ENCODE measurements at regions not wholly inside any gene's neighbourhood (a gene's known extent, or its start where the extent isn't known, plus 50 kb on each side); places are given as distances from the start of the nearest gene placed in this dataset.
"Not testable (repeated sequence)": the region's sequence is repeated elsewhere in the genome, so short reads cannot be mapped to it uniquely, and the experiment has no call there.

- ATAC-seq (no peak), DNase-seq (ENCODE audit: low spot score) (peak; percentile 33)
- intact Hi-C loops (cut with DNase I), result no loop called here
These were observed 67.1 kb upstream of the UNC5A start for GRCh38 chr5:176743136-176743861.

GRCh38 chr5:176743868-176744583 is 66.3 kb upstream of the UNC5A start:
- intact Hi-C loops (cut with DNase I), result no loop called here
- ATAC-seq, result no peak
- peak; percentile 36 for DNase-seq (ENCODE audit: low spot score)

- peak; percentile 19 for DNase-seq (ENCODE audit: low spot score)
- no peak for ATAC-seq
- intact Hi-C loops (cut with DNase I), result no loop called here
These were observed 65.8 kb upstream of the UNC5A start for GRCh38 chr5:176744584-176744965.

GRCh38 chr5:176747670-176748072 is 62.7 kb upstream of the UNC5A start:
- ATAC-seq (no peak), DNase-seq (ENCODE audit: low spot score) (peak; percentile 42)
- intact Hi-C loops (cut with DNase I), result no loop called here

GRCh38 chr5:176748073-176748966 is 62.0 kb upstream of the UNC5A start:
- no peak for ATAC-seq
- peak; percentile 50 for DNase-seq (ENCODE audit: low spot score)

GRCh38 chr5:176748967-176749935 is 61.1 kb upstream of the UNC5A start:
- peak; percentile 15 for DNase-seq (ENCODE audit: low spot score)
- intact Hi-C loops (cut with DNase I), result no loop called here

More at GRCh38 chr5:176748073-176748966, 62.0 kb upstream of the UNC5A start:
- intact Hi-C loops (cut with DNase I), result no loop called here

GRCh38 chr5:176750144-176750543 is 60.2 kb upstream of the UNC5A start:
- DNase-seq (ENCODE audit: low spot score) (peak; percentile 18), ATAC-seq (no peak)
- intact Hi-C loops (cut with DNase I), result no loop called here

More at GRCh38 chr5:176748967-176749935, 61.1 kb upstream of the UNC5A start:
- no peak for ATAC-seq

GRCh38 chr5:176754376-176754973 is 55.9 kb upstream of the UNC5A start:
- DNase-seq (ENCODE audit: low spot score), result no peak
- no peak for ATAC-seq
- intact Hi-C loops (cut with DNase I), result no loop called here

- intact Hi-C loops (cut with DNase I); ATAC-seq: not testable (repeated sequence)
- DNase-seq (ENCODE audit: low spot score), result peak; percentile 3
These were observed 54.8 kb upstream of the UNC5A start for GRCh38 chr5:176755593-176755992.

- intact Hi-C loops (cut with DNase I); ATAC-seq: not testable (repeated sequence)
- peak; percentile 2 for DNase-seq (ENCODE audit: low spot score)
These were observed 52.8 kb upstream of the UNC5A start for GRCh38 chr5:176757569-176757968.
